Mesodermal cell (in vitro differentiated cells): ENCODE measurements at regions not wholly inside any gene's neighbourhood (a gene's known extent, or its start where the extent isn't known, plus 50 kb on each side); places are given as distances from the start of the nearest gene placed in this dataset.

ENCODE experiments used
- H3K27ac ChIP-seq: 2 replicates; pipeline ENCODE4 v1.7.0; 2013; ENCODE audit warnings: mild to moderate bottlenecking, low read depth, low read length, moderate library complexity; ENCODE audit not compliant: severe bottlenecking
- H3K36me3 ChIP-seq: 2 replicates; pipeline ENCODE4 v1.7.1; 2013; ENCODE audit warnings: mild to moderate bottlenecking, low read length, moderate library complexity; ENCODE audit not compliant: control insufficient read depth, insufficient read depth
- H3K4me1 ChIP-seq: one replicate; pipeline ENCODE4 v1.7.1; 2013; ENCODE audit warnings: mild to moderate bottlenecking, low read length; ENCODE audit not compliant: insufficient read depth, control insufficient read depth, poor library complexity, severe bottlenecking
- H3K4me3 ChIP-seq: 2 replicates; pipeline ENCODE4 v1.7.0; 2013; ENCODE audit warnings: low read length, control low read depth, mild to moderate bottlenecking; ENCODE audit not compliant: insufficient read depth, poor library complexity, severe bottlenecking; ENCODE audit errors: extremely low read depth
- H3K9me3 ChIP-seq: 2 replicates; pipeline ENCODE4 v1.7.1; 2013; ENCODE audit warnings: mild to moderate bottlenecking, low read length, moderate library complexity; ENCODE audit not compliant: control insufficient read depth
- WGBS, 2 experiments: methylation state at CpG; one replicate each; pipeline ENCODE4 v1.1.5; 2013; ENCODE audit warnings: missing lambda C conversion rate in 2 of 2; ENCODE audit not compliant: insufficient coverage in 2 of 2; 5-methylcytosine and 5-hydroxymethylcytosine counted together

DNA sequence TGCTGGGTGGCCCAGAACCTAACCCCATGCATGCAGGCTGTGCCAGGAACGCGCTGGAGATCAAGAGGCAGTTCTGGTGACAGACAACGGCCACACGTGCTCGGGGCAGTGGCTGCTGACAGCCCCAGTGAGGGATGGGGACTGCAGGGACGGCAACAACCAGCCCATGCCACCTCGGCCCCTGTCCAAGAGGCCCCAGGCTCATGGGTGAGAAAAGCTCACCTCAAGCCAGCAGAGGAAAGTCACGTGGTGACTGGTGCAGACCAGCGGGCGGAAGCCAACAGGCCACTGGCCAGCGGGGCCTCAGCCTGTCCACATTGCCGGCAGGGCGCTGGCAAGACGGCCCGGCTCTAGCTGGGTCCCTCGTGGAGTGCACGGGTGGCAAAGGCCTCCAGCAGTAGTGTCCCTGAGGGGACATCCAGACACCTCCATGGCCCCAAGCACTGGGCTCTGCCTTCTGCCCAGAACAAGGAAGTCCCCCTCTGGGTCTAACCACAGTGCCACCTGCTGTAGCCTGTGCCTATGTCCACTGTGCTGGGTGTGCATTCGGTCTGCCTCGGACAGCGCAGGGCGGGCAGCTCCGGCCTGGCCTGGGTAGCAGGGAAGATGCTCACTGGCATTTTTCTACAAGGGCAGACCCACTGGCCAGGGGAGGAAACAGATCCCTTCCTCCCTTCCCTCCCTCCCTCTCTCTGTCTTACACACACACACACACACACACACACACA lies 134.1 kb downstream of the NCOR2 start:
- peaks cover 16% of the 10 kb centered on the region for H3K4me1 ChIP-seq
- peaks cover 47% of the 10 kb centered on the region for H3K36me3 ChIP-seq
- no peak overlapping the region for H3K4me3 ChIP-seq
- H3K27ac ChIP-seq = no peak overlapping the region
- 92 to 96% methylated on average over 16 to 20 of the region's 22 CpGs for WGBS, 2 experiments
- no peaks in the 10 kb centered on the region for H3K9me3 ChIP-seq

DNA sequence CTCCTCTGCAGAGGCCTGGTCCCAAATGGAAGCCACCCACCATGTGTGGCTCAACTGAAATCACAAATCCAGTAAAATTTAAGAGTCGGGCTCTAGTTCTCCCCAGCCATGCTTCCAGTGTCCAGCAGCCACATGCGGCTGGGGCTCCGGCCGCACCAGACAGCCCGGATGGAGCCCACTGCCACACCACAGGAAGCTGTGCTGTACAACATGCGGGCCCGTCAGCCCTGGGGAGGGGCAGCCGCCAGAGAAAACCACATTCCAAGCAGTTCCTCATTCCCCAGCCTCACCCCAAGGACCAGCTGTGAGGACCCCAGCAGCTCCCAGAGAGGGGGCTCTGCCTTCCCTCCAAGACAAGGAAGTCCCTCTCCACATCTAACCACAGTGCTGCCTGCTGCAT lies 135.0 kb downstream of the NCOR2 start:
- Histone ChIP-seq H3K9me3 (no peaks in the 10 kb centered on the region), H3K4me1 (peaks cover 23% of the 10 kb centered on the region), H3K27ac (no peak overlapping the region), H3K4me3 (no peak overlapping the region), H3K36me3 (peaks cover 48% of the 10 kb centered on the region)
- WGBS, 2 experiments = 92 to 94% methylated on average over 6 to 7 of the region's 8 CpGs

DNA sequence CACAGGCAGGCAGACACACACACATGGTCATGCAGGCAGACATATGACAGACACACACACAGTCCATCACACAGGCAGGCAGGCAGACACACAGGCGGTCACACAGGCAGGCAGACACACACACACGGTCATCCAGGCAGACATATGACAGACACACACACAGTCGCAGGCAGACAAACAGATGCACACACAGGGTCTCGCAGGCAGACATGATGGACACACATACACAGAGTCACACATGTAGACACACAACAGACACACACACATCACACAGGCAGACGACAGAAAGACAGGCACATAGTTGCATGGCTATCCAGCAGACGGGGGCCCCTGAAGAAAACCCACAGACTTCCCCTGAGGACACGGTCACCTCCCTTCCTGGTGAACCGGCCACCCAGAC lies 135.4 kb downstream of the NCOR2 start:
- H3K27ac ChIP-seq = no peak overlapping the region
- peaks cover 52% of the 10 kb centered on the region for H3K36me3 ChIP-seq
- H3K4me1 ChIP-seq = peaks cover 23% of the 10 kb centered on the region
- no peak overlapping the region for H3K4me3 ChIP-seq
- 93 to 100% methylated on average over 5 to 7 of the region's 8 CpGs for WGBS, 2 experiments
- H3K9me3 ChIP-seq = no peaks in the 10 kb centered on the region

DNA sequence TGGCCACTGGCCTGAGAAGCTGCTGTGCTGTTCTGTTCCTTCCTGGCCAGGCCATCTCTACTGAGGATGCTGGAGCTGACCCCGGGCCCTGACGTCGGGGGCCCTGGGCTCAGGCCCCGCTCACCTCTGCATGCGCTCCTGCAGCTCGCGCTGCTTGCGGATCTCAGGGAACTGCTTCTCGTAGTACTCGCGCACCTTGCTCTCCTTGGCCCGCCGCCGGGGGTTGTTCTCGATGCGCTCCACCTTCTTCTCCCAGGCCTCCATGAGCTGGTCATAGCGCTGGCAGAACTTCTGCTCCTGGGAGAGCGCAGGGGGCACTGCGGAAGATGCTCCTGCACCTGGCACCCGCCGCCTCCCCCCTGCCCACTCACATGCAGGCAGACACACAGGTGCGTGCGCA lies 135.6 kb downstream of the RFLNA start:
- H3K9me3 ChIP-seq = no peaks in the 10 kb centered on the region
- peaks cover 23% of the 10 kb centered on the region for H3K4me1 ChIP-seq
- 97% methylated on average over 18 to 23 of the region's 23 CpGs for WGBS, 2 experiments
- peaks cover 67% of the 10 kb centered on the region for H3K36me3 ChIP-seq
- H3K27ac ChIP-seq = no peak overlapping the region
- no peak overlapping the region for H3K4me3 ChIP-seq

DNA sequence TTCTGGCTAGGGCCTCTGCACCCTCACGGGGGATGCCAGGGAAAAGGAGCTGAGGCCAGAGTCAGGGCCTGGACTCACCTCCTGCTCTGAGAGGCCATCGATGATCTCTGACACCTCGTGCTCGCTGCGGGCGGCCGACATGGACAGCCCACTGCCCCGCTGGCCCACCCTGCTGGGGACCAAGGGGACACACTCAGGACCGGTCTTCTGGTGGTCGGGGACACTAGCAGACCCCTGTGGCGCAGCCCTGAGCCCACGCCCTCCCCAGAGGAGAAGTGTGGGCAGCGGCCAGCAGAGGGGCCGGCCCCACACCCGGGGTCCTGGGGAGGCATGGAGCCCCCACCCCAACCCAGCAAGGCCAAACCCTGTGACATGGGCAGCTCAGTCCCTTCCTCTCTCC lies 134.6 kb downstream of the RFLNA start:
- no peaks in the 10 kb centered on the region for H3K9me3 ChIP-seq
- H3K4me1 ChIP-seq = peaks cover 21% of the 10 kb centered on the region
- peaks cover 65% of the 10 kb centered on the region for H3K36me3 ChIP-seq
- no peak overlapping the region for H3K27ac ChIP-seq
- WGBS, 2 experiments = 96 to 100% methylated on average over 6 to 14 of the region's 15 CpGs
- no peak overlapping the region for H3K4me3 ChIP-seq

DNA sequence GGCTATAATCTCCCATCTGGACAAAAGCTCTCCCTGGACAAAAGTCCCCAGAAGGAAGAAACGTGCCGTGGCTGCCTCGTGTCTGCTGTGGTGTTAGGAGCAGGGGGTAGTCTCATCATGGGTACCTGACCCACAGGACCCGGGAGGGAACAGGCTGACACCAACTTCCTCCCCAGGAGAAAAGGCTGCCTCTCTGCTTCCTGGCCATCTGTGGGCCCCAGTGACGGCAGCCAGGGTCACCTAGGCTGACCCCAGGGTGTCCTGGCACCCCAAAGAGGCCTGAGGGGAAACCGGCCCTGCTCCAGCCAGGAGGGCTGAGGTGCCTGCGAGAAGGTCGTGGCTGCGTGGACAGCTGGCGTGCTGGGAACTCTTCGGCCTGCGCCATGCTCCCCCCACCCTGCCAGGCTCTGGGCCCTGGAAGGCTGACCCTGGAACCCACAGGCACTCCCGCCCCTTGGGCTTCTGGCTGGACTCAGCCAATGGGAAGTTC lies 133.9 kb downstream of the RFLNA start:
- Histone ChIP-seq H3K4me3 (no peak overlapping the region), H3K36me3 (peaks cover 67% of the 10 kb centered on the region), H3K4me1 (peaks cover 15% of the 10 kb centered on the region), H3K27ac (peak overlapping the region; percentile 53), H3K9me3 (no peaks in the 10 kb centered on the region)
- 95 to 100% methylated on average over 10 to 12 of the region's 13 CpGs for WGBS, 2 experiments

DNA sequence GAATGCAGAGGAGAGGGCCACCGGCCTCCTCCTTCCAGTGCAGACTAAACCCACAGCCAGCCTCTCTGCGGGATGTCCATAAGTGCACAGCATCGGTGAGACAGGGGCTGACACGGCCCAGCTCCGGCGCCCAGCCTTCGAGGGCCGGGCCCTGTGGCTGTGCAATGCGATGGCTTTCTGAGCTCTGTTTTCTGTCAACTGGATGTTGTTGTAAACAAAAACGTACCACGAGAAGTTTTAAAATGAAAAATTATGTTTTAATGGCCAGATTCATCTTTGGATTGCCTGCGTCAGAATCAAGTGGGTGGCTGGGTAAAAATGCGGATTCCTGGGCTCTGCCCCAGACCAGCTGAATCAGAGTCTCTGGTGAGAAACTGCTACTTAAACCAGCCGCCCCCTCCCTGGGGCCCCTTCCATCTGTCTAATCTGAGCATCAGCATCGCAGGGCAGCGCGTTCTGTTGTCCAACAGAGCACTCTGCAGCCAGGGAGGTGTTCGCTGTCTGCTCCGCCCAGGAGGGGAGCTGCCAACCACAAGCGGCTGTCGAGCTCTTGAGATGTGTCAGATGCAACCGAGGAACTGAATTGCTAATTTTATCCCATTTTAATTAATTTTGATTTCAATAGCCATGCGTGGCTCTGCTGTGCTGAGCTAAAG lies 133.4 kb downstream of the RFLNA start:
- Histone ChIP-seq H3K36me3 (peaks cover 70% of the 10 kb centered on the region), H3K27ac (peak overlapping the region; percentile 53), H3K4me1 (peaks cover 20% of the 10 kb centered on the region), H3K4me3 (no peak overlapping the region), H3K9me3 (no peaks in the 10 kb centered on the region)
- 88% methylated on average over 19 to 21 of the region's 23 CpGs for WGBS, 2 experiments

DNA sequence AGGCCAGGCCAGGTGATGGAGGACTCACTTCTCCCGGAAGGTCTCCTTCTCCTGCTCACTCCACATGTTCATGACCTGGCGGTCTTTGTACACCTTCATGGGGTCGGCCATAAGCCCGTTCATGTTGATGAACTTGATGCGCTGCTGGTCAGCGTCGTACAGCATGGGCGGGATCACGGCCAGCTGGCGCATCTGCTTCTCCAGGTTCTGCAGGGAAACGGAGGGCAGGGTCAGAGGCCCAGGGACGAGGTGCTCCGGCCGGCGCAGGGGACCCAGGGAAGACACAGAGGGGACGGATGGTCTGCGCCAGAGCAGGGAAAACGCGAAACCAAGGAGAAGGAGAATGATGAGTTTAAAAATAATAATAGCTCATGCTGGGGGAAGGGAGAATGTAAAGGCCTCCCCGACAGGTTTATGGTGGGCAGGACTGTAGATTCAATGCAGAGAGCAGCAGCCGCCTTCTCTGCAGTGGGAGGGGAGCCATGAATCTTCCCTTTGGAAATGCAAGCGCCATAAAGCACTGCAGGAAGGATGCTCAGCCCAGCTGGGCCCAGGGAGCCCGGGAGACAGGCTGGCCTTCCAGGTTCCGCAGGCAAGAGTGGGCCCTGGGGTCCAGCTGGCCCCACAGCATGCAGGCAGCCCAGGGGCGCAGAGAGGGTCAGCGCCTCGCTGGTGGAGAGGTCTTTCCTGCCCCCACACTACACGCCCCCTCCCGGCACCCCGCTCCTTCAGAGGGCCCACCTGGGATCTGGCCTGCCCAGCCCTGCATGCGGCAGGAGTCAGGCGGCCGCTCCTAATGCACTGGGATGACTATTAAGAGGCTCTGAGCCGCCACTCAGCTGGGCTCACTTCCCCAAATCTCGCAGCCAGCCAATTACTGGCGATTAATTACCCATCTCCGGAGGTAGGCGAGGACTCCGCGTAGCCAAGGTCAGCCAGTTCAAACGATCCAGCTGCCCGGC lies 132.0 kb downstream of the RFLNA start:
- H3K4me1 ChIP-seq = peaks cover 32% of the 10 kb centered on the region
- no peaks in the 10 kb centered on the region for H3K9me3 ChIP-seq
- peaks cover 68% of the 10 kb centered on the region for H3K36me3 ChIP-seq
- no peak overlapping the region for H3K4me3 ChIP-seq
- no peak overlapping the region for H3K27ac ChIP-seq
- 93 to 95% methylated on average over 38 to 41 of the region's 42 CpGs for WGBS, 2 experiments

DNA sequence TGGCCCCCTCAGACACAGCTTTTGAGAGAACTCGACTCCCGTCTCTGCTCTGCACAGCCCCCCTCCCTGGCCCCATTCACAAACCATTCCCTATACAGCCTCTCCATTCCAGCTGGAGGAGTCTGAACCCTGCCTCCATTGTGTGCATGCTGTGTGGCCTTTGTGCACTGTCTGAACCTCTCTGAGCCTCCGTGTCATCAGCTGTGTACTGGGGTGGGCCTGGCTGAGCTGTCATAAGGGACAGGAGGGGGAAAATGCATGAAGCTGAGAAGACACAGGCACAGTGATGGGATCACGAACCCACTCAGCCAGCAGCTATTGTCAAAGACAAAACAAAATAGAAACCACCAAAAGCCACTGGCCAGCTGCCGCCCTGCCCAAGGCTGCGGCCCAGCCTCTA lies 130.8 kb downstream of the RFLNA start:
- 94 to 95% methylated on average over 4 to 6 of the region's 6 CpGs for WGBS, 2 experiments
- Histone ChIP-seq H3K27ac (no peak overlapping the region), H3K4me3 (no peak overlapping the region), H3K36me3 (peaks cover 72% of the 10 kb centered on the region), H3K4me1 (peaks cover 32% of the 10 kb centered on the region), H3K9me3 (no peaks in the 10 kb centered on the region)

DNA sequence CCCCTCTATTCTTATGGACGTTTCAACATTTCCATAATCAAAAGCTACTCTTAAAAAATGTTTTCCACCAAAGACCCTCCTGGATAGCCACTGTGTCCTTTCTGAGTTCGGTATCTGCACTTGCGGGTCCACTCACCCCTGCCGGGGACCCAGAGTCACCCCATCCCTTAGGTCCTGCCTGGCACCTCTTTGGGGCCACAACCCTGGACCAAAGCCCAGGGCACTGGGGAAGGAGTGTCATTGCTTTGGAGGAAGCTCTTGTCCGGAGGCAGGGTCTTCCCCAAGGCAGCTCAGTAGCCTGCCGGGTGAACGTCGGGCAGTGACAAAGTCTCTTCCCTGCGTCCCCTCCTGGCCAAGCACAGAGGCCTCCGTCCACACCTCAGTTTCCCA lies 129.6 kb downstream of the RFLNA start:
- whole genome bisulfite sequencing, 2 experiments = 93 to 94% methylated on average over 9 of the region's 10 CpGs
- H3K9me3 ChIP-seq = no peaks in the 10 kb centered on the region
- no peak overlapping the region for H3K4me3 ChIP-seq
- peaks cover 32% of the 10 kb centered on the region for H3K4me1 ChIP-seq
- peaks cover 73% of the 10 kb centered on the region for H3K36me3 ChIP-seq
- no peak overlapping the region for H3K27ac ChIP-seq
